Fibroblast of upper back skin (primary cell): ENCODE measurements at regions not wholly inside any gene's neighbourhood (a gene's known extent, or its start where the extent isn't known, plus 50 kb on each side); places are given as distances from the start of the nearest gene placed in this dataset.

ENCODE experiments used
- DNase-seq: peaks from one replicate; pipeline ENCODE4 v3.0.0-alpha.2; 2013

- no peak for DNase-seq
Observed at GRCh38 chr13:38520041-38520440, 166.8 kb upstream of the FREM2 start.

GRCh38 chr13:38527140-38527539 lies 159.7 kb upstream of the FREM2 start:
- no peak for DNase-seq

DNA sequence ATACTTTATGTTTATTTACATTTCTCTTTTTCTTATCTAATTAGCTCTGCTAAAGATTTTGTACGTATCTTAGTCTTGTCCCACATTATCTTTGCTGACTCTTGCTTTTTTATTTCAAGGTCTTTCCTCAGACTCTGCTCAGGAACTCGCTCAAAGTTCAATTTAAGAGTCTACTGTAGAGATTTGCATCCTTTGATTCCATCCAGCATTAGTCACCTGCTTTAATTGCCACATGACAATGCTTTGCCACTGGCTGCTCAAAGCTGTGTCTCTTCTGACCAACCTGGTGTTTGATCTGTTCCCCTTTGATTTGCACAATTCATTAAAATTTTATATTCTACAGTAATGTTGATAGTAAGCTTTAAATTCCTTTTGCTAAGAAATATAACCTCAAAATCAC lies 157.9 kb upstream of the FREM2 start:
- no peak for DNase-seq

- peak; percentile 39 for DNase-seq
Observed at GRCh38 chr13:38530492-38530891, 156.4 kb upstream of the FREM2 start.

DNA sequence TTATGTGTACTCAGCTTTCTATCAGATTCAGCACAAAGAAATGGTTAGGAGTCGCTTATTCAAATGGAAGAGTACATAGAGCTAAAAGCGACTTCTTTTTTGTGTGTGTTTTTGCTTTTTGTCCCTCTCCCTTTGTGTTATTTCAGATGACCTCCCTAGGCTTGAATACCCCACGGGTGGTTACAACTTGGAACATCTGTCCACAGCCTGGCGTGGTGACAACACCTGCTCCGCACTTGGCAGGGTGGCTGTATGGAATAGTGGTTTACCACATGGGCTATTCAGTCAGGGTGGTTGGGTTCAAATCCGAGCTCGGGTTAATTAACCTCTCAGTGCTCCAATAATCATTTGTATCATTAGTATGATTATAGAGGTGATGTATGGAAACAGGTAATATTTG lies 151.6 kb upstream of the FREM2 start:
- DNase-seq = no peak

DNA sequence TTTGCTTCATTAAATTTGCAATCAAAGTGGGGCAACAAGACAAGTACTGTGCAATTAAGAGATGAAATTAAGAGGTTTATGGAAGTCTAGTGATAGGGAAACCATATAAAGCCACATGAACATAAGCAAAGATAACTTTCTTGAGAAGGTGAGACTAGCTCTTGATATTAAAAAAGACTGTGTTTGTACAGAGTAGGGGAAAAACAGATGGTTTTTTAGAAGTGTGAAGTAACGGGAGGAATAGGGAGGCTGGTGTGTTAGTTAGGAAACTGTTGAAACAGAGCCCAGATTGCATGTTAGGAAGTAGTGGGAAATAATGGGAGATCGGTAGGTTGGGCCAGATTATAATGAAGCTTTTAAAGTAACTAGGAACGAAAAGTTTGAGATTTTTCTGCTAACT lies 149.8 kb upstream of the FREM2 start:
- no peak for DNase-seq

- no peak for DNase-seq
Observed at GRCh38 chr13:38538422-38538821, 148.5 kb upstream of the FREM2 start.

DNA sequence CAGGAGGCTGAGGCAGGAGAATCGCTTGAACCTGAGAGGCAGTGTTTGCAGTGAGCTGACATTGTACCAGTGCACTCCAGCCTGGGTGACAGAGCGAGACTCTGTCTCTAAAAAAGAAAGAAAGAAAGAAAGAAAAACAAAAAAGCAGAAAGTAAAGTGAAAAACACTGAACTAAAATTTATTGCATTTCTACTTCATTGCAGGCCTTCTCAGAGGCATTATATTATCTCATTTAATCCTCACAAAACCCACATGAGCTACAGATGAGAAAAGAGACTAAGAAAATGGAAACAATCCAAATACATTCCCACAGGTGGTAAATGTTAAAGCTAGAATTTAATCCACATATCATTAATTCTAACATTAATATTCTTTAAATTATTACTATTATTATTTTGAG lies 147.2 kb upstream of the FREM2 start:
- DNase-seq = no peak

DNA sequence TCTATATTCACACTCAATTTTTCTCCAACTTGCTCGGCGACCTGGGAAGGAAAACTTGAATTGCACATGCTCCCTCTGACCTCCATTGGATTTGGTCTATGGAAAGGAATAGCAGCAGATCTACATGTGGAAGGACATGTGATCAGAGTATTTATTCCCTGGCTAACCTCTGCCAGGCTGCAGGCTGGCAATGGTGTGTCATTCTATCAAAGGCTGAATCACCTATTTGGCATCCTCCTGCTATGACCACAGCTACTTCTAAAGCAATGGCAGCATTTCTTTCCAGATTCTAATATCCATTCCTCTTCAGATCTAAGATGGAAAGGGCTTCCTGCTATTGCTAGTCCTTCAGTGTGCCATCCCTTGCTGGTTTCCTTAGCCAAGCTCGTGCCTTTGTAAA lies 144.3 kb upstream of the FREM2 start:
- DNase-seq = no peak

GRCh38 chr13:38543561-38543960 lies 143.3 kb upstream of the FREM2 start:
- DNase-seq = peak; percentile 28

GRCh38 chr13:38563739-38564138 lies 123.1 kb upstream of the FREM2 start:
- DNase-seq = no peak

DNA sequence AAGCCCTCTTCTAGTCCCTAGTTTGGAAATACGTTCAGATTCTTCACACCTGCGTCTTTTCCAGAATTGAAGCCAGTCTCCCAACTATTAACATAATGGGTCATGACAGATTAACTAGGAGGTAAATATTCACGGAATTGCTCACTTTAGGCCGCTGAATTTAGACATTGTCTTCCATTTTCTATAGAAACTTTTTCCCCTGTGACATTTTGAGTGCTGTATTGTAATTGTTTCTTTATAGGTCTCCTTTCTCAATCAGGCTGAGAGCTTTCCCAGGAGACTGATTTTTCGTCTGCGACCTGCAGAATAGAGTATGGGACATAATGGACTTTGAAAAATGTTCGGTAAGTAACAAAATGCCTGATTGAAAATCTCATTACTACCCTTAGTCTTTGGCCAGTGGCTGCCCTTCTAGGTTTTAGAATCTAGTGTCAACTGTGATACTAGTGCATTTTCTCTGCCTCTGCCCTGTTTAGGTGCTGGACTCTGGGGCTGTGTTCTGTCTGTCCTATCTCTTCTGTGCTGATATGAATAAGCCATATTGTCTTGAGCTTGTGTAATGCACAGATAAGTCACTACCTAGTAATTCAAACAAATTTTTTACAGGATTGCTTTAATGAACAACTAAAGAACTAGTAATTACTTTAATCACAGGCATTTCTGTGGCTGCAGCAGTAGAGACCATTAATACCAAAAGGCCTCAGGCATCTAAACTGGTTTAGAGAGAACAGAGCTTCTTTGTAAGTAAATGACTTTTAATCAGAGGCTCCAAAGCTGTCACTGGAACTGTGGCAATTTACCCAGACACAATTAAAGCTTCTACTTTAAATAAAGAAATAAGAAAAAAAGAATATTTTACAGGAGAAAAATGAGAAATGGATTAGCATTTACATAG lies 122.4 kb upstream of the FREM2 start:
- DNase-seq = no peak

DNA sequence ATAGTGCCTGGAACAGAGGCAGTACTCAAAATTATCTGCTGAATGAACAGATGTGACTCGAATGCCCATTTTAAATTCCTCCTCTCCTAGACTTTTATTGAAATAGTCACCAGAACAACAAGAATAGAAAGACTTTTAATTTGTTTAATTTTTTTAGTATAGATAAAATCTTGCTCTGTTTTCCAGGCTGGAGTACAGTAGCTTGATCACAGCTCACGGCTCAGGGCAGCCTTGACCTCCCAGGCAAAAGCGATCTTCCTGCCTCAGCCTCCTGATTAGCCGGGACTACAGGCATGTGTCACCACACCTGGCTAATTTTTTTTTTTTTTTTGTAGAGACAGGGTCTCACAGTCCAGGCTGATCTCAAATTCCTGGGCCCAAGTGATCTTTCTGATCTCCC lies 120.9 kb upstream of the FREM2 start:
- DNase-seq = no peak

DNA sequence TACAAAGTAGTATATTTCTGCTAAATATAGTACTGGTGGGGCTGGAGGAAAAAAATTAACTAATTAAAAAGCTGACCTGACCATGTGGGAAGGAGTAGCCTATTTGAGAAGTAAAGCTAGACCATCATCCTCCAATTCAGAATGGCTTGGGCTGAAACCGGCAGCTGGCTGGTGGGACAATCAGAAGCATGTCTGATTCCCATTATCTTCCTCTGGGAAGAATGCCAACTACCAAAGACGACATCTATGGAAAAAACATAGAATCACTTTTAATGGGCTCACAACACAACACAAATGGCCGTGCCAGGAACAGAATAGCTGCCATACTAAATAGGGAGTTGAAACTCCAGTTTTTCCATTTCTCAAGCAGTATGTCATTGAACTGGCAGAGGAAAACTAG lies 120.4 kb upstream of the FREM2 start:
- DNase-seq = no peak

- no peak for DNase-seq
Observed at GRCh38 chr13:38570706-38571105, 116.2 kb upstream of the FREM2 start.

DNA sequence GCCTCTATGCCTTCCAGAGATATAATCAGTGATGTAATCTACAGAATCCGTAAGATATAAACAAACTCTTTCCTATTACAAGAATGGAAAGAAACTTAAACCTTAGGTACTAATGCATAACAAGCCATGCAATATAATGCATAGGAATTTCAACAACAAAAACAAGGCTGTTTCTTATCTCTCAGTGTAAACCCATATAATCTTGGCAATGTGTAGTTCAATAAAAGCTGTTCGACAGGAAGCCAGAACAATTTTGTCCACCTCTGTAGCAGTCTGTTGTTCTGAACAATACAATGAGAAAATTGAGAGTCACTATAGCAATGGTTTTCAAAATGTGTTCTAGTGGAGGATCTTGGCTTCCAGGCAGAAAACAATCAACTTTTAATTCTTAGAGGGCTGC lies 111.5 kb upstream of the FREM2 start:
- no peak for DNase-seq

GRCh38 chr13:38577048-38577447 lies 109.8 kb upstream of the FREM2 start:
- peak; percentile 7 for DNase-seq

DNA sequence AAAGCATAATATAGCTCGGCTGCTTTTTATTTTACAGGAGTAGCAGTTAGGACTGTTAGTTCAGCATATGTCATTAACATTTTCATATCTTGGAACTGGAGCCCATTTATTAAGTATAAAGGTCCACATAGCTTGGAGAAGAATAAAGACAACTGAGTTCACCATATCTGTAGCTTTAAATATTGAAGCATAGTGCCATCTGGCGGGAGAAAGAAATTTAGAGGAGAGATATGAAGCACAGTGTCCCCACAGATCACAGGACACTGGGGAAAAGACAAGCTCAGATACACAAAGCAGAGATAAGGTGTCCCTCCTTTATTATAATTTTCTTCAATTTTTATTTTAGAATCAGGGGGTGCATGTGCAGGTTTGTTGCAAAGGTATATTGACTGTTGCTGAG lies 104.7 kb upstream of the FREM2 start:
- DNase-seq = peak; percentile 46

DNA sequence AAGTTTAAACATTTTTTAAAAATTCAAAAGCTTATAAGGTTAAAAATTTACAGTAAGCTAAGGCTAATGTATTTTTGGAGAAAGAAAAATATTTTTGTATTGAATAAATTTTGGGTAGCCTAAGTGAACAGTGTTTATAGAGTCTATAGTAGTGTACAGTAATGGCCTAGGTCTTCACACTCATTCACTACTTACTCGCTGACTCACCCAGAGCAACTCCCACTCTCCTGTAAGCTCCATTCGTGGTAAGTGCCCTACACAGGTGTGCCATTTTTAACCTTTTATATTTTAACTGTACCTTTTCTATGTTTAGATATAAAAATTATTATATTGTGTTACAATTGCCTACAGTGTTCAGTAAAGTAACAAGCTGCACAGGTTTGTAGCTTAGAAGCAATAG lies 96.6 kb upstream of the FREM2 start:
- no peak for DNase-seq

DNA sequence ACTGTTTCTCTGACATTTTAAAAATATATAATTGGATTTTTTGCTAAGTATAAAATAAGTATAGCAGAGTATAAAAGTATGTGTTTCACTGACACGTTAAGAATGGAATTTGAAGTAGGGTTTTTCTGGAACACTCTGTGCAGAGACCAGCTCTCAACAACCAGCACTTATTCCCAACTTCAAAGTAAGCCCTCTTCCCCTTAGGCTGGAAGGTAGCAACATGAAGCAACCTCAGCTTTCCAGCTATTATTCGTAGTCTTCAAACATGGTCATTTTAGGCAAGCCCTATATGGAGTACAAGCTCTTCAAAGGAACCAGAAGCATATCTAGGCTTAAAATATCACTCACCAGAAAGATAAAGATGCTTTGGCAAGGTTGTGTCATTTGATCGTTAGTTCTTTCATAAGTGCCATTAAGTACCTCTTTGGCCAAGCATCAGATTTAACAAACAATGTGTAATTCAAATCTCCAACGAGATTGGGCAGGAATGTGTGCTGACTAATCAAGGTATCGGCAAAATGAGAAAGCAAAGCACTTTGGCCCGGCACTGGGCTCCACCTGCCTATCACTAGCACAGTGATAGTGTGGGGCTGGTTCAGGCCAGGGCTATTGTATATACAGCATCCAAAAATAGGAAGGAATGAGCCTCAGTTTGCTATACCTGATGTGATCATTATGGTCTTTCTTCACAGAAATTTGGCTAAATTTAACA lies 95.9 kb upstream of the FREM2 start:
- DNase-seq = no peak

DNA sequence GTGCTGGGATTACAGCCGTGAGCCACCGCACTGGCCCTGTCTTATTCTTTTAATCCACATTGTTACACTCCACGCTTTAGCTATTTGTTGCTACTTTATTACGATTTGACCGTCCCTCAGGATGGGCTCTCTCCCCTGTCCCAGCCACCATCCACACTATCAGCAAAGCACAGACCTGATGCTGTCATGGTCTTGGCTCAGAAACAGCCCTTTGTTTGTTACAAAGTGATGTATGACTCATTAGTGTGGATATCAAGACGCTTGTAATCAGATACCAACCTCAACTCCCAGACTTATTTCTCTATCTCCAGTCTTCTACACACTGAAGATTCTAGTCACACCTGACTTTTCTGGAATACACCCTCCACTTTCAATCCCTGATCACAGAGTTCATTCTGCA lies 84.6 kb upstream of the FREM2 start:
- no peak for DNase-seq

- DNase-seq = peak; percentile 2
Observed at GRCh38 chr13:38606699-38607535, 80.0 kb upstream of the FREM2 start.

- DNase-seq = no peak
Observed at GRCh38 chr13:38617936-38618335, 68.9 kb upstream of the FREM2 start.

- DNase-seq = no peak
Observed at GRCh38 chr13:38618336-38618735, 68.5 kb upstream of the FREM2 start.
